Sigmoid colon (tissue), 6 donors: ENCODE measurements at regions not wholly inside any gene's neighbourhood (a gene's known extent, or its start where the extent isn't known, plus 50 kb on each side); places are given as distances from the start of the nearest gene placed in this dataset.

Experiments used
- DNase-seq: peaks from one replicate; pipeline ENCODE4 v3.0.0-alpha.2; 2019
- H3K27ac ChIP-seq, 4 donors: fragments of 200-600 bp; sonication (generic); one replicate each; pipeline ENCODE4 v1.5.1; 2016 to 2019; ENCODE audit warnings: mild to moderate bottlenecking in 1 of 4
- H3K27me3 ChIP-seq, 3 donors: fragments of 200-600 bp; sonication (generic); one replicate each; pipeline ENCODE4 v1.5.1; 2019; ENCODE audit warnings: mild to moderate bottlenecking in 1 of 3
- H3K36me3 ChIP-seq, 4 donors: fragments of 200-600 bp; sonication (generic); one replicate each; pipeline ENCODE4 v1.5.1; 2016 to 2019
- H3K4me1 ChIP-seq, 4 donors: fragments of 200-600 bp; sonication (generic); one replicate each; pipeline ENCODE4 v1.5.1; 2017 to 2019
- H3K4me3 ChIP-seq, 4 donors: fragments of 200-600 bp; sonication (generic); one replicate each; pipeline ENCODE4 v1.5.1; 2017 to 2019; ENCODE audit warnings: mild to moderate bottlenecking in 2 of 4, moderate library complexity in 1 of 4
- H3K9me3 ChIP-seq, 4 donors: fragments of 200-600 bp in 3 of 4; sonication (generic) in 3 of 4; one replicate each; pipeline versions ENCODE4 v1.5.1 to v1.6.1; 2013 to 2019
- CTCF ChIP-seq, 4 experiments: fragments of 450-650 bp in 3 of 4; fragments of 200-600 bp in 1 of 4; IDR thresholded peaks; one replicate each; pipeline ENCODE4 v1.5.1; 2016 to 2019; ENCODE audit warnings: antibody characterized with exemption in 4 of 4, mild to moderate bottlenecking in 3 of 4, moderate library complexity in 2 of 4
- EP300 ChIP-seq, 4 donors: sonication (generic); formaldehyde crosslinking; IDR thresholded peaks; one replicate each; pipeline ENCODE4 v1.6.1; 2017; ENCODE audit warnings: antibody characterized with exemption in 4 of 4
- POLR2A ChIP-seq, 2 donors: fragments of 450-650 bp; IDR thresholded peaks; one replicate each; pipeline ENCODE4 v1.6.1; 2016; ENCODE audit warnings: antibody characterized with exemption in 2 of 2, mild to moderate bottlenecking in 2 of 2, moderate library complexity in 2 of 2
- POLR2AphosphoS5 ChIP-seq, 4 donors: sonication (generic); formaldehyde crosslinking; IDR thresholded peaks; one replicate each; pipeline ENCODE4 v1.6.1; 2017; ENCODE audit warnings: antibody characterized with exemption in 4 of 4
- WGBS, 2 donors: extraction: QIAGEN DNeasy Blood & Tissue Kit; methylation state at CpG; one replicate each; pipeline ENCODE4 v1.1.7; 2013; 5-methylcytosine and 5-hydroxymethylcytosine counted together
- intact Hi-C: fragments of 100-400 bp; cut with DNase I; formaldehyde crosslinking; loops from one replicate; pipeline ENCODE4 v1.15.1; 2023
- donor health status: healthy with polysubstance abuse.
- donor health status: healthy.

- no peaks in the 10 kb centered on the region for H3K9me3 ChIP-seq
- DNase-seq, result no peak
- H3K36me3 ChIP-seq, result no peaks in the 10 kb centered on the region
- no peak overlapping the region for H3K4me3 ChIP-seq
- H3K27me3 ChIP-seq, result no peaks in the 10 kb centered on the region
- intact Hi-C loops, result no loop called here
- H3K4me1 ChIP-seq, result no peaks in the 10 kb centered on the region
- no peak overlapping the region for H3K27ac ChIP-seq
- TF ChIP-seq POLR2A (IDR thresholded peaks at IDR 0.05) (no peak), CTCF (IDR thresholded peaks at IDR 0.05) (no peak)
- WGBS, 2 donors, result 74 to 78% methylated on average over 3 of the region's 3 CpGs
These were observed 183.7 kb downstream of the EXOC5 start for GRCh38 chr14:57085043-57085442.

- H3K27me3 ChIP-seq, result no peaks in the 10 kb centered on the region
- WGBS, 2 donors, result 80 to 81% methylated on average over 3 of the region's 3 CpGs
These were observed 188.0 kb downstream of the EXOC5 start for GRCh38 chr14:57080691-57081090.

GRCh38 chr14:57078054-57078453 is 190.7 kb downstream of the EXOC5 start:
- intact Hi-C loops, result no loop called here

More at GRCh38 chr14:57080691-57081090, 188.0 kb downstream of the EXOC5 start:
- intact Hi-C loops, result no loop called here
- Histone ChIP-seq H3K4me3 (no peak overlapping the region), H3K36me3 (no peaks in the 10 kb centered on the region), H3K9me3 (no peaks in the 10 kb centered on the region), H3K27ac (no peak overlapping the region), H3K4me1 (no peaks in the 10 kb centered on the region)
- TF ChIP-seq POLR2A (IDR thresholded peaks at IDR 0.05), result no peak
- no peak for TF ChIP-seq CTCF (IDR thresholded peaks at IDR 0.05)
- no peak for TF ChIP-seq POLR2AphosphoS5 (IDR thresholded peaks at IDR 0.05)
- no peak for DNase-seq

GRCh38 chr14:57073986-57074385 is 194.7 kb downstream of the EXOC5 start:
- Histone ChIP-seq H3K27me3 (peaks cover 0 to 3% (median 0%) of the 10 kb centered on the region in 3 donors), H3K4me1 (no peaks in the 10 kb centered on the region), H3K9me3 (no peaks in the 10 kb centered on the region), H3K27ac (no peak overlapping the region), H3K4me3 (no peak overlapping the region), H3K36me3 (no peaks in the 10 kb centered on the region)
- DNase-seq, result no peak
- TF ChIP-seq POLR2A (IDR thresholded peaks at IDR 0.05), result no peak
- no peak for TF ChIP-seq CTCF (IDR thresholded peaks at IDR 0.05)
- TF ChIP-seq EP300 (IDR thresholded peaks at IDR 0.05), result no peak
- no peak for TF ChIP-seq POLR2AphosphoS5 (IDR thresholded peaks at IDR 0.05)
- intact Hi-C loops, result no loop called here
- WGBS, 2 donors, result 68 to 83% methylated on average over 5 of the region's 5 CpGs

More at GRCh38 chr14:57078054-57078453, 190.7 kb downstream of the EXOC5 start:
- 69 to 90% methylated on average over 2 of the region's 2 CpGs for WGBS, 2 donors
- TF ChIP-seq CTCF (IDR thresholded peaks at IDR 0.05) (no peak), POLR2A (IDR thresholded peaks at IDR 0.05) (no peak), EP300 (IDR thresholded peaks at IDR 0.05) (no peak), POLR2AphosphoS5 (IDR thresholded peaks at IDR 0.05) (no peak)
- Histone ChIP-seq H3K4me3 (no peak overlapping the region), H3K36me3 (no peaks in the 10 kb centered on the region), H3K4me1 (no peaks in the 10 kb centered on the region), H3K27me3 (no peaks in the 10 kb centered on the region), H3K9me3 (no peaks in the 10 kb centered on the region), H3K27ac (no peak overlapping the region)
- no peak for DNase-seq

GRCh38 chr14:57071639-57072038 is 197.1 kb downstream of the EXOC5 start:
- H3K27me3 ChIP-seq, result peaks cover 0 to 3% (median 0%) of the 10 kb centered on the region in 3 donors
- intact Hi-C loops, result no loop called here
- no peak overlapping the region for H3K4me3 ChIP-seq
- no peaks in the 10 kb centered on the region for H3K4me1 ChIP-seq
- H3K36me3 ChIP-seq, result no peaks in the 10 kb centered on the region
- 21 to 56% methylated on average over 1 of the region's 1 CpG for WGBS, 2 donors
- H3K27ac ChIP-seq, result no peak overlapping the region
- no peak for TF ChIP-seq POLR2A (IDR thresholded peaks at IDR 0.05)
- TF ChIP-seq CTCF (IDR thresholded peaks at IDR 0.05), result no peak
- no peak for TF ChIP-seq EP300 (IDR thresholded peaks at IDR 0.05)
- no peak for TF ChIP-seq POLR2AphosphoS5 (IDR thresholded peaks at IDR 0.05)
- DNase-seq, result no peak
- no peaks in the 10 kb centered on the region for H3K9me3 ChIP-seq
